Neural cell (in vitro differentiated cells): ENCODE measurements at regions not wholly inside any gene's neighbourhood (a gene's known extent, or its start where the extent isn't known, plus 50 kb on each side); places are given as distances from the start of the nearest gene placed in this dataset.

Experiments used
- H2AFZ ChIP-seq: fragments of 200-600, 300-800 bp; sonication (generic), shearing (Covaris generic); 2 replicates; pipeline ENCODE4 v1.6.0; 2014; ENCODE audit warnings: low read depth, mild to moderate bottlenecking, antibody characterized with exemption, low read length, moderate library complexity
- H3F3A ChIP-seq: fragments of 200-600 bp; shearing (Covaris generic); 2 replicates; pipeline ENCODE4 v1.6.1; 2016; ENCODE audit warnings: mild to moderate bottlenecking, moderate library complexity, mixed read lengths, antibody characterized with exemption, low read length; ENCODE audit not compliant: insufficient read depth, poor library complexity, severe bottlenecking
- H3K27ac ChIP-seq: fragments of 200-600, 300-800 bp; sonication (generic), shearing (Covaris generic); 2 replicates; pipeline ENCODE4 v1.5.1; 2014; ENCODE audit warnings: mild to moderate bottlenecking, low read length, moderate library complexity
- H3K27me3 ChIP-seq: fragments of 300-800, 200-600 bp; sonication (generic), shearing (Covaris generic); 2 replicates; pipeline ENCODE4 v1.6.0; 2014; ENCODE audit warnings: mild to moderate bottlenecking, low read depth, low read length, moderate library complexity; ENCODE audit not compliant: insufficient read depth
- H3K36me3 ChIP-seq: fragments of 300-800, 200-600 bp; sonication (generic), shearing (Covaris generic); 2 replicates; pipeline ENCODE4 v1.5.1; 2014; ENCODE audit warnings: mild to moderate bottlenecking, antibody characterized with exemption, low read length, moderate library complexity; ENCODE audit not compliant: insufficient read depth
- H3K4me2 ChIP-seq: fragments of 300-800, 200-600 bp; sonication (generic), shearing (Covaris generic); 2 replicates; pipeline ENCODE4 v1.6.0; 2014; ENCODE audit warnings: mild to moderate bottlenecking, low read length
- H3K4me3 ChIP-seq: fragments of 300-800, 200-600 bp; sonication (generic), shearing (Covaris generic); 2 replicates; pipeline ENCODE4 v1.5.1; 2014; ENCODE audit warnings: mild to moderate bottlenecking, low read length, moderate library complexity
- H3K79me2 ChIP-seq: fragments of 200-600 bp; shearing (Covaris generic); replicated peaks from 2 replicates; pipeline ENCODE4 v1.6.0; 2014; ENCODE audit warnings: mild to moderate bottlenecking, low read length, moderate library complexity; ENCODE audit not compliant: insufficient read depth
- H3K9ac ChIP-seq: fragments of 300-800, 200-600 bp; sonication (generic), shearing (Covaris generic); 2 replicates; pipeline ENCODE4 v1.6.1; 2016; ENCODE audit warnings: mild to moderate bottlenecking, low read length, mixed read lengths
- H3K9me2 ChIP-seq: fragments of 200-600 bp; shearing (Covaris generic); 2 replicates; pipeline ENCODE4 v1.6.1; 2016; ENCODE audit warnings: mild to moderate bottlenecking, low read length, mixed read lengths; ENCODE audit not compliant: insufficient read depth
- H3K9me3 ChIP-seq: fragments of 200-600, 300-800 bp; sonication (generic), shearing (Covaris generic); 2 replicates; pipeline ENCODE4 v1.6.1; 2016; ENCODE audit warnings: mild to moderate bottlenecking, mixed run types, low read length, moderate library complexity, mixed read lengths
- H4K20me1 ChIP-seq: fragments of 200-600 bp; shearing (Covaris generic); 2 replicates; pipeline ENCODE4 v1.6.1; 2016; ENCODE audit warnings: mild to moderate bottlenecking, mixed run types; ENCODE audit not compliant: insufficient read depth
- EP300 ChIP-seq: fragments of 450-650 bp; conservative IDR thresholded peaks from 2 replicates; pipeline ENCODE4 v1.6.1; 2014; ENCODE audit warnings: antibody characterized with exemption, mild to moderate bottlenecking, moderate library complexity; ENCODE audit not compliant: poor library complexity, severe bottlenecking
- EZH2 ChIP-seq: fragments of 200-600, 300-800 bp; shearing (Covaris generic), sonication (generic); IDR thresholded peaks from 2 replicates; pipeline ENCODE4 v1.6.1; 2014; ENCODE audit warnings: antibody characterized with exemption, low read length, borderline replicate concordance, mild to moderate bottlenecking; ENCODE audit not compliant: insufficient read depth, poor library complexity, severe bottlenecking
- MXI1 ChIP-seq: fragments of 450-650 bp; conservative IDR thresholded peaks from 2 replicates; pipeline ENCODE4 v1.6.1; 2014; ENCODE audit warnings: antibody characterized with exemption, mild to moderate bottlenecking; ENCODE audit not compliant: poor library complexity, severe bottlenecking
- POLR2AphosphoS5 ChIP-seq: IDR thresholded peaks from 2 replicates; pipeline ENCODE4 v1.6.1; 2012
- RAD21 ChIP-seq: fragments of 450-650 bp; conservative IDR thresholded peaks from 2 replicates; pipeline ENCODE4 v1.6.1; 2014; ENCODE audit warnings: antibody characterized with exemption, mild to moderate bottlenecking, moderate library complexity
- SMC3 ChIP-seq: fragments of 450-650 bp; conservative IDR thresholded peaks from 2 replicates; pipeline ENCODE4 v1.6.1; 2014; ENCODE audit warnings: antibody characterized with exemption, mild to moderate bottlenecking, moderate library complexity; ENCODE audit not compliant: poor library complexity
- TAF1 ChIP-seq: IDR thresholded peaks from 2 replicates; pipeline ENCODE4 v1.6.1; 2012; ENCODE audit warnings: low read depth
- TF ChIP-seq, protein P1 (sequence below): IDR thresholded peaks from 2 replicates; pipeline ENCODE4 v1.6.1; 2012; ENCODE audit warnings: borderline replicate concordance
- TF ChIP-seq, protein P2 (sequence below): fragments of 450-650 bp; IDR thresholded peaks from 2 replicates; pipeline ENCODE4 v1.5.1; 2014; ENCODE audit warnings: antibody characterized with exemption, mild to moderate bottlenecking, moderate library complexity; ENCODE audit not compliant: poor library complexity, severe bottlenecking

DNA sequence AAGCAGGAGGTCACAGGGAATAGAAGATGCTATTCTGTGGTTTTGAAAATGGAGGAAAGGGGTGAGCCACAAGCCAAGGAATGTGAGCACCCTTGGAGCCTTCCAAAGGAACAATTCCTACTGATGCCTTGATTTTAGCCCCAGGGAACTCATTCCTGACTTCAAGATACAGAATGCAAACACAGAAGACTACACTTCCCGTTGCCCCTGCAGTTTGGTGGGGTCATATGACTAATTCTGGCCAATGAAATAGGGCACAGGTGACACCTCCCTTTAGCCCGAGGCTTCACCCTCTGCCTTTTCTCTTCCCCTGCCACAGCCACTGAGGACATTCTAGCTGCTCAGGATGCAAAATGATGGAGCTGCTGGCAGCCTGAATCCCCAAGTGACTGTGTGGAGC is 126.1 kb downstream of the INHBB start:
- Histone ChIP-seq H4K20me1 (no peaks in the 10 kb centered on the region), H3K9ac (no peak overlapping the region), H3K27ac (no peak overlapping the region), H3F3A (no peaks in the 10 kb centered on the region), H2AFZ (no peak overlapping the region), H3K4me3 (no peak overlapping the region), H3K79me2 (no peaks in the 10 kb centered on the region), H3K4me2 (no peak overlapping the region), H3K9me2 (no peaks in the 10 kb centered on the region), H3K27me3 (peaks cover 11% of the 10 kb centered on the region), H3K36me3 (no peaks in the 10 kb centered on the region), H3K9me3 (no peaks in the 10 kb centered on the region)
- TF ChIP-seq, protein P1, sequence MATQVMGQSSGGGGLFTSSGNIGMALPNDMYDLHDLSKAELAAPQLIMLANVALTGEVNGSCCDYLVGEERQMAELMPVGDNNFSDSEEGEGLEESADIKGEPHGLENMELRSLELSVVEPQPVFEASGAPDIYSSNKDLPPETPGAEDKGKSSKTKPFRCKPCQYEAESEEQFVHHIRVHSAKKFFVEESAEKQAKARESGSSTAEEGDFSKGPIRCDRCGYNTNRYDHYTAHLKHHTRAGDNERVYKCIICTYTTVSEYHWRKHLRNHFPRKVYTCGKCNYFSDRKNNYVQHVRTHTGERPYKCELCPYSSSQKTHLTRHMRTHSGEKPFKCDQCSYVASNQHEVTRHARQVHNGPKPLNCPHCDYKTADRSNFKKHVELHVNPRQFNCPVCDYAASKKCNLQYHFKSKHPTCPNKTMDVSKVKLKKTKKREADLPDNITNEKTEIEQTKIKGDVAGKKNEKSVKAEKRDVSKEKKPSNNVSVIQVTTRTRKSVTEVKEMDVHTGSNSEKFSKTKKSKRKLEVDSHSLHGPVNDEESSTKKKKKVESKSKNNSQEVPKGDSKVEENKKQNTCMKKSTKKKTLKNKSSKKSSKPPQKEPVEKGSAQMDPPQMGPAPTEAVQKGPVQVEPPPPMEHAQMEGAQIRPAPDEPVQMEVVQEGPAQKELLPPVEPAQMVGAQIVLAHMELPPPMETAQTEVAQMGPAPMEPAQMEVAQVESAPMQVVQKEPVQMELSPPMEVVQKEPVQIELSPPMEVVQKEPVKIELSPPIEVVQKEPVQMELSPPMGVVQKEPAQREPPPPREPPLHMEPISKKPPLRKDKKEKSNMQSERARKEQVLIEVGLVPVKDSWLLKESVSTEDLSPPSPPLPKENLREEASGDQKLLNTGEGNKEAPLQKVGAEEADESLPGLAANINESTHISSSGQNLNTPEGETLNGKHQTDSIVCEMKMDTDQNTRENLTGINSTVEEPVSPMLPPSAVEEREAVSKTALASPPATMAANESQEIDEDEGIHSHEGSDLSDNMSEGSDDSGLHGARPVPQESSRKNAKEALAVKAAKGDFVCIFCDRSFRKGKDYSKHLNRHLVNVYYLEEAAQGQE = no peak

DNA sequence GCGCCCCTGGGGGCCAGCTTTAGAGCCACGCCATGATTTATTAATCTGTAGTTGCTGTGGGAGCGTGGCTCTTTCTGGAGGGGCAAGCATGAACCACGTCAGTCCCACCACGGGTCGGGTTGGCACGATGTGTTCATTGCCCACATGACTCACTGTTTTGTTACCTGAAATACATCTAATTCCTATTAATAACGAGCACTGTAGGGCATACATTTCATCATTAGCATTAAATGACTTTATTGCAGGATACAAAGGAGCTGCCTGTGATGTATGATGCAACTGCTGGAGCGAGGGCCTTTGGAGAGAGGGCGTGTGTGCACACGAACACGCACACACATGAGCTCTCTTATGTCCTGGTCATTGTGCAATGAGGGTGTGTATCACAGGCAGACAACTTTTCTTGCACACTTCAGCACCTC is 127.0 kb downstream of the INHBB start:
- no peak overlapping the region for H3K9ac ChIP-seq
- H3K27ac ChIP-seq = no peak overlapping the region
- H3K4me3 ChIP-seq = no peak overlapping the region
- H3K4me2 ChIP-seq = no peak overlapping the region
- no peak overlapping the region for H2AFZ ChIP-seq
- no peaks in the 10 kb centered on the region for H3K9me2 ChIP-seq
- H3F3A ChIP-seq = no peaks in the 10 kb centered on the region
- no peaks in the 10 kb centered on the region for H4K20me1 ChIP-seq
- no peak for TF ChIP-seq POLR2AphosphoS5
- TF ChIP-seq EP300 = no peak
- TF ChIP-seq MXI1 = no peak
- no peak for TF ChIP-seq EZH2
- no peak for TF ChIP-seq RAD21
- TF ChIP-seq, protein P2, sequence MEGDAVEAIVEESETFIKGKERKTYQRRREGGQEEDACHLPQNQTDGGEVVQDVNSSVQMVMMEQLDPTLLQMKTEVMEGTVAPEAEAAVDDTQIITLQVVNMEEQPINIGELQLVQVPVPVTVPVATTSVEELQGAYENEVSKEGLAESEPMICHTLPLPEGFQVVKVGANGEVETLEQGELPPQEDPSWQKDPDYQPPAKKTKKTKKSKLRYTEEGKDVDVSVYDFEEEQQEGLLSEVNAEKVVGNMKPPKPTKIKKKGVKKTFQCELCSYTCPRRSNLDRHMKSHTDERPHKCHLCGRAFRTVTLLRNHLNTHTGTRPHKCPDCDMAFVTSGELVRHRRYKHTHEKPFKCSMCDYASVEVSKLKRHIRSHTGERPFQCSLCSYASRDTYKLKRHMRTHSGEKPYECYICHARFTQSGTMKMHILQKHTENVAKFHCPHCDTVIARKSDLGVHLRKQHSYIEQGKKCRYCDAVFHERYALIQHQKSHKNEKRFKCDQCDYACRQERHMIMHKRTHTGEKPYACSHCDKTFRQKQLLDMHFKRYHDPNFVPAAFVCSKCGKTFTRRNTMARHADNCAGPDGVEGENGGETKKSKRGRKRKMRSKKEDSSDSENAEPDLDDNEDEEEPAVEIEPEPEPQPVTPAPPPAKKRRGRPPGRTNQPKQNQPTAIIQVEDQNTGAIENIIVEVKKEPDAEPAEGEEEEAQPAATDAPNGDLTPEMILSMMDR = no peak
- TF ChIP-seq, protein P1 = no peak
- no peak for TF ChIP-seq SMC3
- TF ChIP-seq TAF1 = no peak
- H3K36me3 ChIP-seq = no peaks in the 10 kb centered on the region
- H3K9me3 ChIP-seq = no peaks in the 10 kb centered on the region
- peaks cover 6% of the 10 kb centered on the region for H3K27me3 ChIP-seq
- no peaks in the 10 kb centered on the region for H3K79me2 ChIP-seq
